ENCODE measurements at regions not wholly inside any gene's neighbourhood (a gene's known extent, or its start where the extent isn't known, plus 50 kb on each side); places are given as distances from the start of the nearest gene placed in this dataset.
"Not testable (repeated sequence)": the region's sequence is repeated elsewhere in the genome, so short reads cannot be mapped to it uniquely, and the experiment has no call there.

GRCh38 chr1:60918867-60919266 lies 163.5 kb upstream of the NFIA start:
- TF ChIP-seq CTCF (IDR thresholded peaks at IDR 0.05; ENCODE audit: low read depth, low read length) = no peak
- Histone ChIP-seq H3K4me3 (ENCODE audit: low read depth, low read length) (no peak overlapping the region), H3K4me1 (peaks cover 9% of the 10 kb centered on the region; the same call in 1 of the 2 replicates), H3K9me3 (no peaks in the 10 kb centered on the region), H3K36me3 (no peaks in the 10 kb centered on the region), H3K27me3 (no peaks in the 10 kb centered on the region)
- no peak for DNase-seq

GRCh38 chr1:60916906-60917305 lies 165.5 kb upstream of the NFIA start:
- Histone ChIP-seq H3K27me3 (no peaks in the 10 kb centered on the region), H3K4me3 (ENCODE audit: low read depth, low read length) (no peak overlapping the region), H3K36me3 (no peaks in the 10 kb centered on the region), H3K4me1 (peaks cover 9% of the 10 kb centered on the region; the same call in 1 of the 2 replicates), H3K9me3 (no peaks in the 10 kb centered on the region)
- peak; percentile 28 for DNase-seq
- no peak for TF ChIP-seq CTCF (IDR thresholded peaks at IDR 0.05; ENCODE audit: low read depth, low read length)

GRCh38 chr1:60916199-60916598 lies 166.2 kb upstream of the NFIA start:
- Histone ChIP-seq H3K4me1 (peaks cover 11% of the 10 kb centered on the region; the same call in 1 of the 2 replicates), H3K27me3 (no peaks in the 10 kb centered on the region), H3K9me3 (no peaks in the 10 kb centered on the region), H3K36me3 (no peaks in the 10 kb centered on the region), H3K4me3 (ENCODE audit: low read depth, low read length) (no peak overlapping the region)
- DNase-seq = no peak
- TF ChIP-seq CTCF (IDR thresholded peaks at IDR 0.05; ENCODE audit: low read depth, low read length) = no peak

GRCh38 chr1:60915441-60915840 lies 166.9 kb upstream of the NFIA start:
- Histone ChIP-seq H3K4me1 (peaks cover 5% of the 10 kb centered on the region; the same call in 1 of the 2 replicates), H3K4me3 (ENCODE audit: low read depth, low read length) (no peak overlapping the region), H3K27me3 (no peaks in the 10 kb centered on the region), H3K9me3 (no peaks in the 10 kb centered on the region), H3K36me3 (no peaks in the 10 kb centered on the region)
- no peak for TF ChIP-seq CTCF (IDR thresholded peaks at IDR 0.05; ENCODE audit: low read depth, low read length)
- DNase-seq = no peak

GRCh38 chr1:60914982-60915381 lies 167.4 kb upstream of the NFIA start:
- H3K36me3 ChIP-seq = no peaks in the 10 kb centered on the region
- TF ChIP-seq CTCF (IDR thresholded peaks at IDR 0.05; ENCODE audit: low read depth, low read length) = no peak
- H3K4me1 ChIP-seq = peaks cover 3% of the 10 kb centered on the region; the same call in 1 of the 2 replicates
- H3K27me3 ChIP-seq = no peaks in the 10 kb centered on the region
- H3K9me3 ChIP-seq = no peaks in the 10 kb centered on the region
- DNase-seq = no peak
- no peak overlapping the region for H3K4me3 ChIP-seq (ENCODE audit: low read depth, low read length)

GRCh38 chr1:60913708-60914107 lies 168.7 kb upstream of the NFIA start:
- H3K4me3 ChIP-seq (ENCODE audit: low read depth, low read length); H3K9me3 ChIP-seq; DNase-seq; H3K4me1 ChIP-seq; H3K27me3 ChIP-seq; H3K36me3 ChIP-seq: not testable (repeated sequence)

GRCh38 chr1:60913039-60913438 lies 169.3 kb upstream of the NFIA start:
- TF ChIP-seq CTCF (IDR thresholded peaks at IDR 0.05; ENCODE audit: low read depth, low read length) = no peak
- peaks cover 3% of the 10 kb centered on the region; the same call in 1 of the 2 replicates for H3K4me1 ChIP-seq
- H3K36me3 ChIP-seq = no peaks in the 10 kb centered on the region
- H3K9me3 ChIP-seq = no peaks in the 10 kb centered on the region
- no peaks in the 10 kb centered on the region for H3K27me3 ChIP-seq
- H3K4me3 ChIP-seq (ENCODE audit: low read depth, low read length) = no peak overlapping the region
- DNase-seq = no peak
